ENCODE measurements at regions not wholly inside any gene's neighbourhood (a gene's known extent, or its start where the extent isn't known, plus 50 kb on each side); places are given as distances from the start of the nearest gene placed in this dataset.

DNA sequence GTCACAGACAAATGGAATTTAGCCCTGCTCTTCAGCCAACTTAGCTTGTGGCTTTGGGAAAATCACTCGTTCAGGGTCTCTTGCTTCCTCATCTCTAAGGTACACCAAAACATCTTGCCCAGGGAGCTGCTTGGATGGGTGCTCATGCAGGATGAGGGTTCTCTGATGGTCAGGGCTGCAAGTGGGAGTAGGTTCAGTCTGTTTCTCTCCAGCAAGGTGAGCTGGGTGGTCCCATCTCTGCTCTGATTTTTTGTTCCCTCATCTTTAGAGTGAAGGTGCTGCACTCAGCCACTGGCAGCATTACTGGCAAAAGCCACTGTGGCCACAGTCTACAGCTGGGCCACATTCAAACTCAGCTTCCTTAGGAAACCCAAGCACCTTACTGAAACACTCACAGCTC lies 149.9 kb upstream of the GPR26 start:
- no peak overlapping the region for H3K4me3 ChIP-seq (ENCODE audit: low read length)
- TF ChIP-seq, protein P1, sequence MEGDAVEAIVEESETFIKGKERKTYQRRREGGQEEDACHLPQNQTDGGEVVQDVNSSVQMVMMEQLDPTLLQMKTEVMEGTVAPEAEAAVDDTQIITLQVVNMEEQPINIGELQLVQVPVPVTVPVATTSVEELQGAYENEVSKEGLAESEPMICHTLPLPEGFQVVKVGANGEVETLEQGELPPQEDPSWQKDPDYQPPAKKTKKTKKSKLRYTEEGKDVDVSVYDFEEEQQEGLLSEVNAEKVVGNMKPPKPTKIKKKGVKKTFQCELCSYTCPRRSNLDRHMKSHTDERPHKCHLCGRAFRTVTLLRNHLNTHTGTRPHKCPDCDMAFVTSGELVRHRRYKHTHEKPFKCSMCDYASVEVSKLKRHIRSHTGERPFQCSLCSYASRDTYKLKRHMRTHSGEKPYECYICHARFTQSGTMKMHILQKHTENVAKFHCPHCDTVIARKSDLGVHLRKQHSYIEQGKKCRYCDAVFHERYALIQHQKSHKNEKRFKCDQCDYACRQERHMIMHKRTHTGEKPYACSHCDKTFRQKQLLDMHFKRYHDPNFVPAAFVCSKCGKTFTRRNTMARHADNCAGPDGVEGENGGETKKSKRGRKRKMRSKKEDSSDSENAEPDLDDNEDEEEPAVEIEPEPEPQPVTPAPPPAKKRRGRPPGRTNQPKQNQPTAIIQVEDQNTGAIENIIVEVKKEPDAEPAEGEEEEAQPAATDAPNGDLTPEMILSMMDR (conservative IDR thresholded peaks at IDR 0.05; ENCODE audit: low read depth, low read length) = no peak
- DNase-seq (ENCODE audit: low read depth) = no peak

DNA sequence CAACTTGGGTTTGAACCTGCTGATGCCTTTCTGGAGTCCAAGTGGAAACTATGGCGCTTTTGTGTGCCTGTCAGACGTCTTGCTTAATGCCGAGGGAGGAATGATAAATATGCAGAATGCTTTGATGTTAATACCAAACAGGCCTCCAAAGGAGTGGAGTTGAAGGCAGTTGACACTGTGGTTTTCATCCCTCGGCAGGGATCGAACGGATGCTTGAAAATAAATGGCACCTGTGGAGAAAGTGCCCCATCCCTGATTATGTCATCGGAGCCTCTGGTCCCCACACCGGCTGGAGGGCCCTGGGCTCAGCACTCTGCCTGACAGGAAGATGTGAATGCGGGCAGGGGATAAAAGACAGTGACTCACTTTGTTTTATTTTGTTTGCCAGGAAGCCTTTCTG lies 148.7 kb upstream of the GPR26 start:
- TF ChIP-seq, protein P1 (conservative IDR thresholded peaks at IDR 0.05; ENCODE audit: low read depth, low read length) = no peak
- no peak overlapping the region for H3K4me3 ChIP-seq (ENCODE audit: low read length)
- DNase-seq (ENCODE audit: low read depth) = no peak

DNA sequence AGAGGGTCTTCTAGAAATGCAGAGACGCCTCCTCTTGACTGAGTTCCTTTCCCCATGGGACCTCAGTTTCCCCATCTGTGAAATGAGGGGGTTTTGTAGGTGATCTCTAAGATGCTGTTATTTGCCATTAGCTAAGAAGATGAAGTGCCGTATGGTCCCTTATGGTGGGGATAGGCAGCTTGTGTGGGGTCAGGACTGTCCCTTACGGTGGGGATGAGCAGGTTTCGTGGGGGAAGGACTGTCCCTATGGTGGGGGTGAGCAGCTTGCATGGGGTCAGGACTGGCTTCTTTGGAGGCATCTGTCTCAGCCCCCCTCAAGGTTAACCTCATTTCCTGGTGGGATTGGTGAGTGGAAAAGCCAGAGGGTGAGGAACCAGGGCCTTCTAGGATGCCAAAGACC lies 148.3 kb upstream of the GPR26 start:
- TF ChIP-seq, protein P1 (conservative IDR thresholded peaks at IDR 0.05; ENCODE audit: low read depth, low read length) = no peak
- no peak for DNase-seq (ENCODE audit: low read depth)
- no peak overlapping the region for H3K4me3 ChIP-seq (ENCODE audit: low read length)

DNA sequence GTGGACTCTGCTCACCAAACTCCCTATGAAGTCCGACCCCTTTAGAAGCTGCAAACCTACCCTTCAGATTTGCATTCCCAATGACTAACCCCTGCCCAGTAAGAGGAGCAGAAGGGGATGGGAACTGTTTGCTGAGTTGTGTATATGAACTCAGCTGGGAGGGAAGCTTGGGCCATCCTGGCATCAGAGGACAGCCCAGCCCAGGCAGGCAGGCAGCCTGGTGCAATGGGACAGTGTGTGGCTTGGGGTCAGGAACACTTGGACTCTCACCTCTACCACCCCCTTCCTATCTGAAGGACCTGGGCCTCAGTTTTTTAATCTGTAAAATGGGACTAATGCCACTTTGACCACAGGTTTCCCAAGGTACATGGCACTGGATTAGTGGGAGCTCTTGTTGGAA lies 147.4 kb upstream of the GPR26 start:
- TF ChIP-seq, protein P1 (conservative IDR thresholded peaks at IDR 0.05; ENCODE audit: low read depth, low read length) = no peak
- DNase-seq (ENCODE audit: low read depth) = no peak
- no peak overlapping the region for H3K4me3 ChIP-seq (ENCODE audit: low read length)

GRCh38 chr10:123519861-123520260 lies 146.3 kb upstream of the GPR26 start:
- DNase-seq (ENCODE audit: low read depth) = no peak

DNA sequence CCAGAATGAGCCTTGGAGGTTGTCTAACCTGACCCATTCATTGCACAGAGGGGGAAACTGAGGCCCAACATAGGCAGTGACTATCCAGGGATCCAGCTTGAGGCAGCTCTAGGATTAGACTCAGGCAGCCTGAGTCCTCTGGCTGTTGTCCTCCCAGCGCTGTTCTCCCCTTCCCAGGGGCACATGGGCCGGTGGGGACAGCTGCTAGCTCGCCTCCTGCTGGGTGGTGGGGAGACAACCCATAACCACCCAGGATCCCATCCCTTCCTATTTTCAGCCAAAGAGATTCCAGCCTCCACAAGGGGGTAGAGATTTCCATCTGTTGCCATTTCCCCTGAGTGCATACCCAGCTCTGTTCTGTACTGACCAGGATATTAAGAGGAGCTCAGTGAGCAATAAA lies 145.1 kb upstream of the GPR26 start:
- no peak for DNase-seq (ENCODE audit: low read depth)
- TF ChIP-seq, protein P1 (conservative IDR thresholded peaks at IDR 0.05; ENCODE audit: low read depth, low read length) = no peak
- no peak overlapping the region for H3K4me3 ChIP-seq (ENCODE audit: low read length)

More at GRCh38 chr10:123519861-123520260, 146.3 kb upstream of the GPR26 start:
- no peak overlapping the region for H3K4me3 ChIP-seq (ENCODE audit: low read length)
- TF ChIP-seq, protein P1 (conservative IDR thresholded peaks at IDR 0.05; ENCODE audit: low read depth, low read length) = no peak

DNA sequence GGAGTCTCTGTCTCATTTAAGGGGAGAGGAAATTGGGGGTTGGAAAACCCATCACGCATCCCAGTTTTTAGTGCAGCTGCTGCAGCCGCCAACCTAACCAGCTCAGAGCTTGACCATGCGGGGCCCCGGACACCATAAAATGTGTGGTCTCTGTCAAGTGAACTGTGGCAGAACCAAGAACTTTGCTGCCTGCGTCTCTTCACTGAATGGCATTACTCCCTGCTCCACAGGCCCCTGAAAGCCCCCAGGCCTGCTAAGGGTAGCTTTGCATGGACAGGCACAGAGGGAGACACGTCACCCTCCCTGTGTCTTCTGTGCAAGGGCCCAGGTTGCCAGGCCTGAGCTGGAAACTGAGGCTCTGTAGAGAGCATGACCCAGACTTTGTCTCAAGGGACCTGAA lies 144.6 kb upstream of the GPR26 start:
- DNase-seq (ENCODE audit: low read depth) = no peak
- TF ChIP-seq, protein P1 (conservative IDR thresholded peaks at IDR 0.05; ENCODE audit: low read depth, low read length) = no peak
- H3K4me3 ChIP-seq (ENCODE audit: low read length) = no peak overlapping the region
